ENCODE measurements at regions not wholly inside any gene's neighbourhood (a gene's known extent, or its start where the extent isn't known, plus 50 kb on each side); places are given as distances from the start of the nearest gene placed in this dataset.

DNA sequence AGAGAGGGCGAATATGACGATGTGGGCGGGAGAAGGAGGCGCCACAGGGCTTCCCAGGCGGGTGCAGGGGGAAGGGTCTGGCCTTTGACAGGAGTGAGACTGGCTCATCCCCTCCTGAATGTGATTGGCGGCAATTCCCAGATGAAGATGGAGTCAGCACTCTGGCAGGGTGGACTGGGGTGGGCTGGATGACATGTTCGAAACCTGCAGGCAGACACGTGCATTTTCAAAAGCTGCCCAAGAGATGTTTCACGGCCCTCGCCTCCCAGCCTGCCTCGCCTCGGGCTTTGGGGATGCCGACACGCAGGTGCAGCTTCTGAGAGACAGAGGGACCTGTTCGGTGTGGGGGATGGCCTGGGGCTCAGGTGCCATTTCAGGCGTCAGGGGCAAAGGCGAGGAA lies 66.8 kb upstream of the AFDN start:
- 96% methylated on average over 17 of the region's 17 CpGs for WGBS (ENCODE audit: low lambda C conversion rate)
- intact Hi-C loops (cut with micrococcal nuclease; ENCODE audit: unreplicated experiment) = loop anchor here (5.0 kb wide), 1 partner anchor 67 kb away; the partner anchor contains the start of gene AFDN
- no peaks in the 10 kb centered on the region for H3K79me2 ChIP-seq (ENCODE audit: insufficient read depth, low read length)
- H3K4me1 ChIP-seq (ENCODE audit: insufficient read depth, low read length) = peaks cover 69% of the 10 kb centered on the region
- BruUV-seq (replicated peaks) = no TSS peak
- POLR2A ChIA-PET = interaction anchor here (0.6 to 1.4 kb wide), 2 partner anchors 19 to 31 kb away, joined by 3 to 4 read pairs; no protein-coding TSS in a partner anchor
- H3K4me2 ChIP-seq (ENCODE audit: low read depth, low read length) = no peak overlapping the region
- peak; percentile 47; the same call in 1 of the 2 replicates for TF ChIP-seq ZNF768 (CRISPR knock-in tag; IDR thresholded peaks at IDR 0.05)
- peak; percentile 35; the same call in 1 of the 2 replicates for TF ChIP-seq MYC (CRISPR knock-in tag; IDR thresholded peaks at IDR 0.05; ENCODE audit: borderline replicate concordance)
- TF ChIP-seq ZBTB38 (CRISPR knock-in tag; IDR thresholded peaks at IDR 0.05) = peak; percentile 65; the same call in 1 of the 2 replicates
- no peak for TF ChIP-seq ZNF709 (CRISPR knock-in tag; IDR thresholded peaks at IDR 0.05)
- peak; percentile 57; the same call in 1 of the 2 replicates for TF ChIP-seq HIVEP1 (CRISPR knock-in tag; IDR thresholded peaks at IDR 0.05)
- TF ChIP-seq ZFP90 (CRISPR knock-in tag; IDR thresholded peaks at IDR 0.05; ENCODE audit: borderline replicate concordance) = no peak
- 0 out of 2 replicates have a peak, but pooled peaks have one; percentile 51 for TF ChIP-seq KDM5B (CRISPR knock-in tag; IDR thresholded peaks at IDR 0.05; ENCODE audit: borderline replicate concordance)
- H3K27me3 ChIP-seq (ENCODE audit: control insufficient read depth in 1 of 2, insufficient read depth in 2 of 2, low read length in 2 of 2) = no peaks in the 10 kb centered on the region
- no peak overlapping the region for H2AFZ ChIP-seq (ENCODE audit: low read length)
- CTCF ChIA-PET (ENCODE audit: low intra/inter-chr PET ratio, low total read pairs) = no interaction called here
- ATAC-seq (no peak), DNase-seq (ENCODE audit: low spot score) (no peak), FAIRE-seq (no peak)
- in situ Hi-C loops (cut with HindIII; ENCODE audit: extremely low pct_ligation_motif_present, low pct_unique_long_range_greater_than_20kb) = no loop called here
- H3K4me3 ChIP-seq (replicated peaks in 1 of 3; ENCODE audit: insufficient read depth in 1 of 3, low read depth in 2 of 3, low read length in 3 of 3) = no peak overlapping the region
- no peak overlapping the region for H3K27ac ChIP-seq (ENCODE audit: extremely low read length, insufficient read depth, low read length)
- no peaks in the 10 kb centered on the region for H3K9me3 ChIP-seq (ENCODE audit: low read length)
- H3K36me3 ChIP-seq (replicated peaks in 1 of 2; ENCODE audit: control insufficient read depth in 1 of 2, insufficient read depth in 2 of 2, low read length in 2 of 2) = no peaks in the 10 kb centered on the region
- H4K20me1 ChIP-seq (ENCODE audit: insufficient read depth, low read length) = no peaks in the 10 kb centered on the region
- no peak overlapping the region for H3K9ac ChIP-seq (ENCODE audit: insufficient read depth, low read depth, low read length)

DNA sequence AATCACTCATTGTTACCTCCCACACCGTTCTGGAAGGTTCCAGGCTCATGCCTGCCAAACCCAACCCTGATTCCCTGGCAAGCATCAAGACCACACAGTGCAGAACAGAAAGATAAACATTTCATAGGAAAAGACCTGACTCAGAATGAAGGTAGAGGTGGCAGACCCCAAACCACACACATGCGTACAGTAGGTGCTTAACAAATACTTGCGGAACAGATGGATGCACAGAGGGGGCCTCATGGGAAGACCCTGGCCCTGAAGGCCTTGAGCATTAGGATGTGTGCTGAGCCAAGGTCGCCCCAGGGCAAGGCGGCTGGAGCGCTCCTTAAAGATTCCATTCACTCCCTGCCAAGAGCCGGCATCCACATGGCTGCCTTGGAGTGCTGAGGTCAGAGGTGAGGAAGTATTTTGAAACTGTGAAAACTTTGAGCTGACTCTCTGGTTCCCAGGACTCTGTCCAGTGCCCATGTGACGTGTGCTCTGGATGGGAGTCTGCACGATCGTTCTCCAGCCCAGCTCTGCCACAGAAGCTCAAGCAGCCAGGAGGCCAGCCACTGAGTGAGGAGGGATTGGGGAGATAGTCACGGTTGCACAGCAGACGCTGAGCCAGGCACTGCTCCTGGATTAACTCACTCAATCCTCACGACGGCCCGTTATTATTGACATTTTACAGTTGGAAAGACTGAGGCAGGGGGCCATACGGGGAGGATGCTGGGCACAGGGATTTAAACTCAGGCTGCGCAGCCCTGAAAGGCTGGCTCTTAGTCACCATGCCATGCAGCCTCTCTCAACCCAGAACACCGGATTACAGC lies 65.5 kb upstream of the AFDN start:
- in situ Hi-C loops (cut with HindIII; ENCODE audit: extremely low pct_ligation_motif_present, low pct_unique_long_range_greater_than_20kb) (no loop called here), intact Hi-C loops (cut with micrococcal nuclease; ENCODE audit: unreplicated experiment) (loop anchor here (1.0 to 5.0 kb wide), 2 partner anchors 66 to 78 kb away; partner anchors contain the start of gene AFDN)
- H3K4me3 ChIP-seq (replicated peaks in 1 of 3; ENCODE audit: insufficient read depth in 1 of 3, low read depth in 2 of 3, low read length in 3 of 3) = peak overlapping the region; percentile 23 to 68 (median 50); a peak in 5 of 6 replicates
- WGBS (ENCODE audit: low lambda C conversion rate) = 34% methylated on average over 11 of the region's 18 CpGs
- peaks cover 82% of the 10 kb centered on the region for H3K4me1 ChIP-seq (ENCODE audit: insufficient read depth, low read length)
- H3K4me2 ChIP-seq (ENCODE audit: low read depth, low read length) = peak overlapping the region; percentile 95
- H3K79me2 ChIP-seq (ENCODE audit: insufficient read depth, low read length) = no peaks in the 10 kb centered on the region
- no peaks in the 10 kb centered on the region for H4K20me1 ChIP-seq (ENCODE audit: insufficient read depth, low read length)
- BruUV-seq (replicated peaks) = no TSS peak
- no peak overlapping the region for H2AFZ ChIP-seq (ENCODE audit: low read length)
- no peaks in the 10 kb centered on the region for H3K36me3 ChIP-seq (replicated peaks in 1 of 2; ENCODE audit: control insufficient read depth in 1 of 2, insufficient read depth in 2 of 2, low read length in 2 of 2)
- FAIRE-seq (peak; percentile 68), DNase-seq (ENCODE audit: low spot score) (peak; percentile 85), ATAC-seq (peak; percentile 74)
- peak overlapping the region; percentile 97 for H3K27ac ChIP-seq (ENCODE audit: extremely low read length, insufficient read depth, low read length)
- no peaks in the 10 kb centered on the region for H3K27me3 ChIP-seq (ENCODE audit: control insufficient read depth in 1 of 2, insufficient read depth in 2 of 2, low read length in 2 of 2)
- H3K9me3 ChIP-seq (ENCODE audit: low read length) = no peaks in the 10 kb centered on the region
- peak overlapping the region; percentile 77 for H3K9ac ChIP-seq (ENCODE audit: insufficient read depth, low read depth, low read length)
- ChIA-PET CTCF (ENCODE audit: low intra/inter-chr PET ratio, low total read pairs) (no interaction called here), POLR2A (interaction anchor here (0.9 to 2.3 kb wide), 20 partner anchors 10 to 262 kb away, joined by 3 to 30 read pairs (median 8); no protein-coding TSS in a partner anchor)
- no peak for TF ChIP-seq ZNF816 (CRISPR knock-in tag; IDR thresholded peaks at IDR 0.05; ENCODE audit: borderline replicate concordance)
- TF ChIP-seq TCF12 (IDR thresholded peaks at IDR 0.05) = no peak
- TF ChIP-seq TCF12 (CRISPR knock-in tag; IDR thresholded peaks at IDR 0.05) = 0 out of 2 replicates have a peak, but pooled peaks have one; percentile 27
- TF ChIP-seq NFKB2 (CRISPR knock-in tag; IDR thresholded peaks at IDR 0.05; ENCODE audit: borderline replicate concordance) = peak; percentile 79; the same call in 1 of the 2 replicates
- no peak for TF ChIP-seq ZNF224 (CRISPR knock-in tag; IDR thresholded peaks at IDR 0.05)
- no peak; the same call in 1 of the 2 replicates for TF ChIP-seq ZBTB20 (CRISPR knock-in tag; IDR thresholded peaks at IDR 0.05; ENCODE audit: borderline replicate concordance, low read depth)
- TF ChIP-seq BRD4 (CRISPR knock-in tag; IDR thresholded peaks at IDR 0.05) = peak; percentile 85
- no peak; the same call in 1 of the 2 replicates for TF ChIP-seq TARDBP (CRISPR knock-in tag; IDR thresholded peaks at IDR 0.05)
- TF ChIP-seq KDM4B (CRISPR knock-in tag; IDR thresholded peaks at IDR 0.05) = peak; percentile 78; the same call in 1 of the 2 replicates
- TF ChIP-seq ZNF761 (CRISPR knock-in tag; conservative IDR thresholded peaks at IDR 0.05) = no peak
- peak; percentile 40; the same call in 1 of the 2 replicates for TF ChIP-seq ZKSCAN8 (CRISPR knock-in tag; IDR thresholded peaks at IDR 0.05; ENCODE audit: borderline replicate concordance)
- peak; percentile 59 for TF ChIP-seq ZMYM4 (CRISPR knock-in tag; IDR thresholded peaks at IDR 0.05)
- TF ChIP-seq ZNF766 (CRISPR knock-in tag; IDR thresholded peaks at IDR 0.05; ENCODE audit: borderline replicate concordance) = no peak
